ENCODE measurements at regions not wholly inside any gene's neighbourhood (a gene's known extent, or its start where the extent isn't known, plus 50 kb on each side); places are given as distances from the start of the nearest gene placed in this dataset.
"Not testable (repeated sequence)": the region's sequence is repeated elsewhere in the genome, so short reads cannot be mapped to it uniquely, and the experiment has no call there.

DNA sequence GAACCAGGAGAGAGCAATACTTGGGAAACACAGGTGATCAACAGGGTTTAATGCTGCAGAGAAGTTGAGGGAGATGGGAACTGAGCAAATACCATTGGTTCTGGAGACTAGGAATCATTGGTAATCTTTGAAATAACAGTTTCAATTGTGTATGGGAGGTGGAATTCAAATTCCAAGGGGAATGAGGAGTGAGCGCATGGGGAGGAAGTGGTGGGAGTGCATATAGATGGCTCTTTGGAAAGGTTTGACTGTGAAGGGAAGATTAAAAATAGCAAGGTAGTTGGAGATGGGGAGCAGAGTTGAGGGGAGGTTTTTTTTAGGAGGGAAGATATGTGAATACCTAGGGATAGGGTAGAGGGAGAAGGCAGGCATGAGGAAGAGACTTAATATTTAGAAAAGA lies 51.1 kb upstream of the ROPN1 start:
- H3K9me3 ChIP-seq = no peaks in the 10 kb centered on the region; the same call in 1 of the 2 replicates
- H3K36me3 ChIP-seq = no peaks in the 10 kb centered on the region
- H3K4me3 ChIP-seq = no peak overlapping the region
- peaks cover 64% of the 10 kb centered on the region for H3K27me3 ChIP-seq
- no peak for DNase-seq

DNA sequence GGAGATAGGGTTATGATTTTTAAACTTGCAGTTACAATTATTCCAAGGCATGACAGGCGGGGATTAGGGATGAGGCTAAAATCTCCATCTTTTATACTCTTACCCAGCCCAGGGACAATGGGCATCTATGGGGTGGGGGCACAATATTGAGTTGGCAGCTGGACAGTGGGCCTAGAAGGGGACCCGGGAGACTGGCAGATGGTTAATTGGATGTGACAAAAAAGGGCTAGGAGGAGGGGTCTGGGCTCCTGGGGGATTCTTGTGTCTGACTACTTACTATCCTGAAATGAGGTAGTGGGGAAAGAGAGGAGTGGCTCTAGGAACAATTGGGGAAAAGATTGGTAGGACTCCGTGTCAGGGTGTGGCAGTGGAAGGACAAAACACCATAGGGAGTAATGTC lies 53.0 kb upstream of the ROPN1 start:
- Histone ChIP-seq H3K36me3 (no peaks in the 10 kb centered on the region), H3K27me3 (peaks cover 60% of the 10 kb centered on the region), H3K9me3 (no peaks in the 10 kb centered on the region), H3K4me3 (no peak overlapping the region)
- DNase-seq = no peak

DNA sequence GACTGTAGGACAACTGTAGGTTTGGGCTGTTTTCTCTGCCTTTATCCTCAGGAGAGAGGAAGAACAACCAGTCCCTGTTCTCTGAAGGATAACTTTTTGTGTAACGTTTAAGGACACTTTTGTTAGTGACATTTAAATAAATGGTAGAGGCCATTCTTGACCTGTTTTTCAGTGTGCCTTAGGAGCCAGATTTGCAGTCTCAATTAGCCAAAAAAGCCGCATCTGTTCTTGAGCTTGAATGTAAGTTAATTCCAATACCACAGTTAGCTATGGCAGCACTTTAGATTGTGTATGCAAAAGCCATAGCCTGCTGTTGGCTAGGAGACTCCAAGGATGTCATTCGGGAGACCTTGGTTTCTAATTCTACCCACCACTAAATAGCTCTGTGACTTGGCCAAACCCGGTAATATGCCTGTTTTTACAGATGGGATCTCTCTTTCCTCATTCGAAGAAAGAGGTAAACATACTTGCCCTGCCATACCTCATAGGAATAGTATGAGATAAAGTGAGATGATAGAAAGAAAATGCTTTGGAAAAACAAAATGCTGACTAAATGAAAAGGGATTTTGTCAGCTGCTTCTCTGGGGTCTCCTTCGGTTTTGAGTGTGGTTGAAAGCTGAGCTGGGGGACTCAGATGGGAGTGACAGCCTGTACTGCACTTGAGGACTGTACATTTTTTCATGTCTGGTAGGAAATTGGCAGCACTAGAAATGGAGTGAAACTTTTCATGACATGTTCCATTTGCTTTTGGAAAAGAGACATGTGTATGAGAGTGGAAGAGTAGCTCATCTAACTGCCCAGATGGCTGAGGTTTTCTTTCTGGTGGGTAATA lies 57.3 kb upstream of the ROPN1 start:
- no peak overlapping the region for H3K4me3 ChIP-seq
- no peak for DNase-seq
- no peaks in the 10 kb centered on the region for H3K9me3 ChIP-seq
- H3K36me3 ChIP-seq = no peaks in the 10 kb centered on the region
- peaks cover 55% of the 10 kb centered on the region for H3K27me3 ChIP-seq

DNA sequence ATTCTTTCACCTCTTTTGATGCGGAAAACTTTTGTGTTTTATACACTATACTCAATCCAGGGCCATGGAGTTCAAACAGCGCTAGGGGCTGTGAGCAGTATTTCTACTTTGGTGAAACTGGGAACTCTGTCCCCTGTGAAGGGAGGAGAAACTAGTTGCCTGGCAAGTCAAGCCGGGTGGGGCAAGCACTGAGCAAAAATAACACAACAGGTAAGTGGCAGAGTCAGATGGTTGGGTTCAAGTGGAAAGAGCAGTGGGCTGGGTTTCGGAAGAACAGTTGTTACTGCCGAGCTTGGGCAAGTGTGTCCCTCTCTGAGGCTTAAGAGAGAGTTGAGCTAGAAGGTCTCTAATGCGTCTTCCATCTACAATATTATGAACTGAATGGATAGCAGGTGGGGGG lies 59.7 kb upstream of the ROPN1 start:
- peaks cover 55% of the 10 kb centered on the region for H3K27me3 ChIP-seq
- no peak overlapping the region for H3K4me3 ChIP-seq

DNA sequence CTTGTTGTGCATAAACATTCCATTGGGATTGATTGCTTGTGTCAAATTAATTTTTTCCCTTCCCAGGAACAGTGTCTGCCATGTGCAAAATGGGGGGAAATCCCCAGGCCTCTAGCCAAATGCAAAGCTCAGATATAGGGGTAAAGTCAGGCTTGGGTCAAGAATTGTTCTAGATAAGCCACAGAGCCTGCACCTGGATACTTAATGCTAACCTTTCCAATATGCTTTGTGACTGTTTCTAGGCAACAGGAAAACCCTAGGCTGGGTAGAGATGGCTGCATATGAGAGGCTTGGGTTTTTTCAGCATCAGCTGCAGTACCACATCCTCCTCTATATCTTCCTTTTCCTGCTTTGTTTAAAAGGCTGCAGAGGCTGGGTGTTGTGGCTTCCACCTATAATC lies 61.9 kb upstream of the ROPN1 start:
- peaks cover 54% of the 10 kb centered on the region for H3K27me3 ChIP-seq
- no peak overlapping the region for H3K4me3 ChIP-seq
- H3K36me3 ChIP-seq = no peaks in the 10 kb centered on the region
- H3K9me3 ChIP-seq = no peaks in the 10 kb centered on the region
- DNase-seq = no peak

More for the DNA sequence above, 59.7 kb upstream of the ROPN1 start:
- H3K36me3 ChIP-seq = no peaks in the 10 kb centered on the region
- H3K9me3 ChIP-seq = no peaks in the 10 kb centered on the region
- DNase-seq = no peak

DNA sequence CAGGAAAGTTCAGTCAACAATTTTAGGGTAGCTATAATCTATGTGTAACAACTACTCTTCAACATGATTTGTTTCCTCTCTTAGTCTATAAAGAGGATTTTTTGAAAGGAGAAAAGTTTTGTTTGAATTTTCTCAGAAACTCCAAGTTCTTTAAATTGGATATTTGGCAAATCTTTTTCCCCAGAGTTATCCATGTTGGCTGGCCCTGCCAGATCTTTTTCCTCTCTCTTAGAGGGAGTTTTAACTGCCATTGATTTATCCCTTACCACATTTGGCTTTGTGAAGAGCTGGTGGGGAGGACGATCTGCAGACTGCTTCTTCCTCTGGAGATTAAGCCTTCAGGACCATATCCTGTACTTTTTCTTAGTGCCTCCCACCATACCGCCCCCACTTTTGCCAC lies 64.9 kb upstream of the ROPN1 start:
- H3K4me3 ChIP-seq = no peak overlapping the region
- H3K27me3 ChIP-seq = peaks cover 31% of the 10 kb centered on the region
- H3K9me3 ChIP-seq = no peaks in the 10 kb centered on the region
- DNase-seq = no peak
- H3K36me3 ChIP-seq = no peaks in the 10 kb centered on the region

DNA sequence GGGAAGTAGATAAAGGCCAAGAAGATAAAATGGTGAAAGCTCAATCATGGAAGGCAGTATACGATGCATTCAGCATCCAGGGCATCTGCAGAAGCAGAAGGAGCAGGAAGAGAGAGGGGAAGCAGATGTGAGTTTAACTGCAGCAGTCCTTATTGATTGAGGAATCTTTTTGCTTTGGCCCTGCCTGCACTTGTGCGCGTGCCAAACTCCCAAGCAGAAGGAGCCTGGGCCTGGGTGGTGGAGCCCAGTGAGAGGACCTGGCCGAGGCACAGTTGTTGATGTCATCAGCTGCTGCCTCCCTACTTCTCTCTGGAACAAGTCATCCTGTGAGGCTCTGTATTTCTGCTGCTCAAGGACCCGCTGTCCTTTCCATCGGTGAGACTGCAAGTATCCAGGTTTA lies 65.5 kb upstream of the ROPN1 start:
- peaks cover 25% of the 10 kb centered on the region for H3K27me3 ChIP-seq
- DNase-seq = no peak
- H3K4me3 ChIP-seq = no peak overlapping the region
- no peaks in the 10 kb centered on the region for H3K9me3 ChIP-seq
- H3K36me3 ChIP-seq = no peaks in the 10 kb centered on the region

DNA sequence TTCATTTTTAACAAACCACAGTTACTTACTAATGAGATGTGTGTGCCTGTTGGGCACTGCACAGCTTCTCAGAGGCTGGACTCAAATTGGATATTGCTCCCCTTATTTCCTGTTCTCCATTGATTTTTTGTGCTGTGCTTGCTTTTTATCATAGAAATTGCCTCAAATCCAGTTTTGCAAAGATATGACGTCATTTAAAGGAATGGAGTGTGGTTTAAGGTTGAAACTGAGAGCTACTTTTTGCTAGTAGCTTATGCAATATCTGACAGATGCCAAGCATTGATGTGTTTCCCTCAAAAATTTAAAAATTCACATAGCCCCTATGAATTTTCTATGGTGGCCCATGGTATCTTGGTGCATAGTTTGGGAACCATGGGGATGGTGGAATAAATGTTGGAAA lies 67.7 kb upstream of the ROPN1 start:
- Histone ChIP-seq H3K9me3 (no peaks in the 10 kb centered on the region), H3K27me3 (peaks cover 17% of the 10 kb centered on the region), H3K4me3 (no peak overlapping the region), H3K36me3 (no peaks in the 10 kb centered on the region)
- DNase-seq = no peak

DNA sequence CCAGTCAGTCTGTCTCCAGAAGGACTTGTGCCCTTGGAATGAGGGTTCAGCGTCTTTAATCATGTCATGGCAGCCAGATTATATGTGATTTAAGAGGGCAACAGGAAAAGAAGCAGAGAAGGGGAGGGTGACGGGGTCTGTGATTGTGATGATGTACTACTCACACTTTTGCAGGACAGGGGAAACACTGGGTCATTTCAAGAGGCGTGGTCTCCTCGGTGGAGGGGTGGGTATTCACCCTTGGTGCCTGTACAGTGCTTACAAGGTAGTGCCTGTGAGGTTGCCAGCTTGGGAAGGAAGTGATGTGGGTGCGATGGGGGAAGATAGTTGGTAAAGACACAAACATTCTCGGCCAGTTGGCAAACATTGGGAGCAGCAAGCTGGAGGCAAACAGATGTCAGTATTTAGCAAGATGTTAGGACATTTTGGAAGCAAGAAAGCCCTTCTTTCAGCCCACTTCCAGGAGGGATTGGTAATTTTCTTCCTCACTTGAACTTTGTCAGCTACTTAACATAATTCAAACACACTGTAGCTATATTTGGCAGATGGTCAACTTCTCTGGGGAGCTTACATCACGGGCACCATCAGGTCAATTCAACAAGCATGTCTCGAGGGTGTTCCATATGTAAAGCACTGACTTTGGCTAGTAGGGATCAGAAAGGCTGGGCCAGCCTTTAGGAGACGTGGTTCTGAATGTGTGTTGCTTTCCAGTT lies 71.4 kb upstream of the ROPN1 start:
- Histone ChIP-seq H3K36me3 (no peaks in the 10 kb centered on the region), H3K27me3 (peaks cover 9% of the 10 kb centered on the region), H3K9me3 (no peaks in the 10 kb centered on the region), H3K4me3 (no peak overlapping the region)
- peak; percentile 8 for DNase-seq

DNA sequence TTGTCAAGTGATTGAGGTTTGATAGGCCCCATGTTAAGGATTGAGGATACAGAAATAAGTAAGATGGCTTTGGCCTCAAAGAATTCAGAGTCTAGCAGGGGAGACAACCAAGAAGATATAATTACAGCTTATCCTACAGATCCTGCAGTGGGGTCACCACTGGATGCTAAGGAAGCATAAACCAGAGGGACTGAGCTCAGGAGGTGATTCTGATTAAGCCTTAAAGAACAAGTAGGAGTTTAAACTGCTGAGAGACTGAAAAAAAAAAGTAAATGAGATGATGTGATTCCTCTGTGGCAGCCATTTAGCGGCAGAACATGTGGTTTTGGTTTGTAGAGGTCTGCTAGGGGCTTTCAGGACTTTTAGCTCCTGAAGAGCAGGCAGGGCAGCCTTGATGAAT lies 72.1 kb upstream of the ROPN1 start:
- no peaks in the 10 kb centered on the region for H3K36me3 ChIP-seq
- H3K9me3 ChIP-seq = no peaks in the 10 kb centered on the region
- H3K27me3 ChIP-seq = peaks cover 4% of the 10 kb centered on the region; the same call in 1 of the 2 replicates
- no peak for DNase-seq
- H3K4me3 ChIP-seq = no peak overlapping the region

DNA sequence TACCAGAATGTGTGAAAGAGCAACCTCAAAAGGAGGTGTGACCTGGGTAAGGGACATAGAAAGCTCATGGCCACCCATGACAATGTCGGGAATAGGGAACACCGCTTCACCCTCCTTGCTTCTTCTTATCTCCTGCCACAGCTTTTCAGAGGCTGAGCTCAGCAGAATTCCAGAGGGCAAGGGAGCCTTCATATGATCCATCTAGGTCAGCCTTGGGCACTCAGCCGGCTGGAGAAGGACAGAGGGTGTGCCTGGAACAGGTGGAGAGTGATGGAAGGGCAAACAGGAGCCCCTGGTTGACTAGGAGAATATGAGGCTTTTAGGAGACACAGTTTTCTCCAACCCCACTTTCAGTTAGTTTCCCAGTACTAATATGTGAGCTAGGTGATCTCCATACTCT lies 74.6 kb upstream of the ROPN1 start:
- H3K4me3 ChIP-seq, H3K36me3 ChIP-seq, H3K27me3 ChIP-seq, DNase-seq, H3K9me3 ChIP-seq: not testable (repeated sequence)

DNA sequence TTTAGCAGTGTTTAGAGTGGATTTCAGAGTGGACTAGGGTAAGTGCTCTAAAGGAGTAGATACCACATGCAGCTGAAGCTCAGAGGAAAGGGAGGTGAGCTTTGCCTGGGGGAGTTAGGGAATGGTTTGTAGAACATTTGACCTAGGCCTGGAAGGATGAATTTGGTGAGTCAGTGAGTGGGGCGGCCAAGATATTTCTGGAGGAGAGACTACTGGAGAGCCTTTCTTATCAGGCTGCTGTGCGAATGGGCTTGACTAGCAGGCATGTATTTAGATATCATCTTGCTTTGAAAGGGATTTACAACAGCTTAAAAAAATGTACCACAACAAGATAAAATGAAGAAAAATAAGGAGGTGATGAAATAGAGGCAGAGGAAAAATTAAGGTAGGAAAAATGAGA lies 77.8 kb upstream of the ROPN1 start:
- H3K36me3 ChIP-seq, H3K4me3 ChIP-seq, H3K9me3 ChIP-seq, H3K27me3 ChIP-seq: not testable (repeated sequence)
- peak; percentile 27 for DNase-seq

DNA sequence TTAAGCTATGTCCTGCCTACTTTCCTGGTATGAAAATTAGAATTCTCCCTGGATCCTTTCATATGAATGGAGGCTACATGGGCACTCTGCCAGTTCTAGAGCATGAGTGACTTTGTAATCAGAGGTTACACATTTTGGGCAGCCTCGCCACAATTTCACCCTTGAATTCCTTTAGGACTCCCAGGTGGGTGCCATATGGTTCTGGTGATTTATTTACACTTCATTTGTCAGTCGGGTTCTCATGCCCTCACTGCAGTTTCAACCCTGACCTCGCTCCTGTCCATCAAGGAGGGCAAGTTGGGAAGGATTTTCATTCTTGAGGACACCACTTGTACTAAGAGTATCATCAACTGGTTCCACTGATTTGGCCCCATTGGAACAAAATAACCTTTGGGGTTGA lies 83.2 kb upstream of the ROPN1 start:
- not testable (repeated sequence) for H3K4me3 ChIP-seq, H3K27me3 ChIP-seq, DNase-seq, H3K36me3 ChIP-seq, H3K9me3 ChIP-seq

DNA sequence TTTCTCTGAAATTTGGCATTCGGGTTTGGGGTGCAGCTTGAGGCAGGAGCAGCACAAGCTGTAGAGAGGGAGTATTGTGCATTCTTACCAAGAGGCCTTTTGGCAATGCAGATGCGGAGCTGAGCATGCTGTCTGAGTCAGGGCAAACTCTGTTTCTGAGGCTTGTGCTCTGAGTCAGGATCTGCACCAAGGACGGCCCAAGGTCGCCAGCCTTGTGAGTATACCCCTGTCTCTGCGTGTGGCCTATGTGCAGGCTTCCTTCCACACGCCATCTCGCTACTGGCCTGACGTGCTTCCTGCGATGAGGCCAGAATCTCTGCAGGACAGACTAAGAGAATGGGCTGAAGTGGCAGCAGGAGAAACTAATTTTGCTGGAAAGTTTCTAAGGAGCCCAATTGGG lies 83.8 kb upstream of the ROPN1 start:
- H3K36me3 ChIP-seq = no peaks in the 10 kb centered on the region
- H3K9me3 ChIP-seq = no peaks in the 10 kb centered on the region
- H3K27me3 ChIP-seq = peaks cover 7% of the 10 kb centered on the region
- H3K4me3 ChIP-seq = no peak overlapping the region
- DNase-seq = no peak

DNA sequence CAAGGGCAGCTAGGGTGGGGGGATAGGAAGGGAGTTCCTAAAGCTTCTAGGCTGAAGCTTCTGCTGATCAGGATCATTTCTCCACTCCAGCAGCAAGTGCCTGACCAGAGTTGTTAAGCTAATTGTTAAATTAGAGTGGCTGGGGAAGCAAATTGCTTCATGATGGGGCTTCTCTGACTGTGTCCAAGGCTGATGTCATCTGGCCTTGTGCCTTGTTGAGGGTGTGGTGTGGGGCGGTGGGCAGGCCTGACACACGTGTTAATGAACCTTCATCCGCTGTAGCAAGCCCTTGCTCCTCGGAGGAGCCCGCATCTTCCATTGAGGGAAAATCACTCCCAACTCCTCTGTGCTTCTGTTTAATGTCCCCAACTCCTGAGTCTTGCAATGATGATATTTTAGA lies 84.3 kb upstream of the ROPN1 start:
- no peak overlapping the region for H3K4me3 ChIP-seq
- H3K27me3 ChIP-seq = peaks cover 8% of the 10 kb centered on the region
- H3K9me3 ChIP-seq = no peaks in the 10 kb centered on the region
- no peak for DNase-seq
- no peaks in the 10 kb centered on the region for H3K36me3 ChIP-seq

DNA sequence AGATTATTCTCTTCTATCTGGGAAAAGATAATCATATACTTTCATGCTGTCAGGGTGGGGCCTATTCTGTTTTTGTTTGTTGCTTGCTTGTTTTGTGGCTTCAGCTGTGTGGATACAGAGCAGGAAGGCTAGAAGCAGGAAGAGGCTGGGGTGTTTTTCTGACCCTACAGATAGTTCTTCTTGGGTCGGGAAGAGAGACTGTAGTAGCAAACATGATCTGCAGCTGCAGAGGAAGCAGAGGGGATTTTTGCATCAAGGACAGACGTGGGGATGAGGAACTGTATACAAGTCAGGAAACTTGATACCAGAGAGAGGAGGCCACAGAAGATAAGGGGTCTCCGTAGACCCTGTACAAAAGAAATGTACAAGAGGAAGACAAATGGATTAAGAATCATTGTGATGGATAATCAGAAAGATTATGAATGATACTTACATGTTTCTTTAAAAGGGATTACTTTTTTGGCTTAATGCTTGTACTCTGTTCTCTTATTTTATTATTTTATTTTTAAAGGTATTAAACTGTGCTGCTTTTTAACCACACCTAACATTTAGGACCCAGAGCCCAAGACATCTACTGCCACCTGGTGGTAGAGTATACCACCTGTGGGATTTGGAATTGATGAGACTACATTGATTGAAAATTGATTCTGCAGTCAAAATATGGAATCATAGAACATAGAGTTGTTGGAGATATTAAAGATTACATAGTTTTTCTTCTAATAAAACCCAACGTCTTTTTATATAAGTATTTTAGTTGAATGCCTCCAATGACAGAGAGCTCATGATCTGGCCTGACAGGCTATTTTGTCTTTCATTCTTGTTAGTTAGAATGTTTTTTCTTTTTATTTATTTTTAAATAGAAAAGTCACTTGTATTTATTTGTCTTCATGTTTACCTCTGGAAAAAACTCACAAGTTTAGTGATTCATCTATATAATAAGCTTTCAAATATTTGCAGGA lies 87.3 kb upstream of the ROPN1 start:
- Histone ChIP-seq H3K27me3 (peaks cover 8% of the 10 kb centered on the region), H3K36me3 (no peaks in the 10 kb centered on the region), H3K9me3 (no peaks in the 10 kb centered on the region), H3K4me3 (no peak overlapping the region)
- DNase-seq = no peak

DNA sequence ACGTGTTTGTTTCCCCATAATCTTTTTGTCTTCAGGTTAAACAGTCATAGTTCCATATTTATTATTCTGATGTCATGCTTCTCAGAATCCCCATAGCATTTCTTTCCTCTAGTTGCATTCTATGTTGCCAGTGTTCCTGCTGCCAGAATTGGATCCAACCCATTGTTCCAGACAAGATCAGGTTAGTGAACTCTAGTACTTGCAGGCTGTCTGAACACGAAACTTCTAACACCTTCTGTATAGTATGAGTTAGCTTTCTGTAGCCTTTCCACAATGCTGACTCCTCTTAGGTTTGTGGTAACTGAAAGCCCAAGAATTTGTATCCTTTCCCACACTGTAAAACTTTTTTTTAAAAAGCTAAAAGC lies 88.0 kb upstream of the ROPN1 start:
- no peak for DNase-seq
- H3K27me3 ChIP-seq = peaks cover 8% of the 10 kb centered on the region
- H3K4me3 ChIP-seq = no peak overlapping the region
- H3K9me3 ChIP-seq = no peaks in the 10 kb centered on the region
- no peaks in the 10 kb centered on the region for H3K36me3 ChIP-seq
